ENCODE measurements at regions not wholly inside any gene's neighbourhood (a gene's known extent, or its start where the extent isn't known, plus 50 kb on each side); places are given as distances from the start of the nearest gene placed in this dataset.

DNA sequence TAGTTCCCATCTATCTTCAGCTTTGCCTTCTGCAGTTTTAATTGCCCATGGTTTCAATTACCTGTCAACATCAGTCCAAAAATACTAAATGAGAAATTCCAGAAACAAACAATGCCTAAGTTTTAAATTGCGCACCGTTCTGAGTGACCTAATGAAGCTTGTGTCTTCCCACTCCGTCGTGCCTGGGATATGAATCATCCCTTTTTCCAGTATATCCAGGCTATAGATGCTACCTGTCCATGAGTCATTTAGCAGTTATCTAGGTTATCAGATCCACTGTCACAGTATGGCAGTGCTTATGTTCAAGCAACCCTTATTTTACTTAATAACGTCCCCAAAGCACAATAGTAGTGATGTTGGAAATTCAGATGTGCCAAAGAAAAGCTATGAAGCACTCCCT, 363.6 kb upstream of the FAM241A start:
- TF ChIP-seq, protein P1, sequence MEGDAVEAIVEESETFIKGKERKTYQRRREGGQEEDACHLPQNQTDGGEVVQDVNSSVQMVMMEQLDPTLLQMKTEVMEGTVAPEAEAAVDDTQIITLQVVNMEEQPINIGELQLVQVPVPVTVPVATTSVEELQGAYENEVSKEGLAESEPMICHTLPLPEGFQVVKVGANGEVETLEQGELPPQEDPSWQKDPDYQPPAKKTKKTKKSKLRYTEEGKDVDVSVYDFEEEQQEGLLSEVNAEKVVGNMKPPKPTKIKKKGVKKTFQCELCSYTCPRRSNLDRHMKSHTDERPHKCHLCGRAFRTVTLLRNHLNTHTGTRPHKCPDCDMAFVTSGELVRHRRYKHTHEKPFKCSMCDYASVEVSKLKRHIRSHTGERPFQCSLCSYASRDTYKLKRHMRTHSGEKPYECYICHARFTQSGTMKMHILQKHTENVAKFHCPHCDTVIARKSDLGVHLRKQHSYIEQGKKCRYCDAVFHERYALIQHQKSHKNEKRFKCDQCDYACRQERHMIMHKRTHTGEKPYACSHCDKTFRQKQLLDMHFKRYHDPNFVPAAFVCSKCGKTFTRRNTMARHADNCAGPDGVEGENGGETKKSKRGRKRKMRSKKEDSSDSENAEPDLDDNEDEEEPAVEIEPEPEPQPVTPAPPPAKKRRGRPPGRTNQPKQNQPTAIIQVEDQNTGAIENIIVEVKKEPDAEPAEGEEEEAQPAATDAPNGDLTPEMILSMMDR (IDR thresholded peaks at IDR 0.05; ENCODE audit: low read length): no peak
- TF ChIP-seq EZH2 (optimal IDR thresholded peaks at IDR 0.05; ENCODE audit: low read depth, low read length) (no peak), EZH2phosphoT487 (IDR thresholded peaks at IDR 0.05; ENCODE audit: low read length) (no peak)

Data from MM.1S (cell line).